IMR-90 (cell line): ENCODE measurements at regions not wholly inside any gene's neighbourhood (a gene's known extent, or its start where the extent isn't known, plus 50 kb on each side); places are given as distances from the start of the nearest gene placed in this dataset.

Experiments used
- ATAC-seq: fragments of 200-7000 bp; cut with Tn5 transposase; 2 replicates; pipeline ENCODE4 v1.9.1; 2020; ENCODE audit warnings: low read depth, mild to moderate bottlenecking, moderate library complexity
- BruUV-seq: library from RNA; stranded (reverse); fragments of 400-500 nt; replicated peaks from 2 replicates; lab custom pipeline; 2021; lab: Mats Ljungman, UMichigan
- CTCF ChIA-PET: fragments of 300-600 bp; formaldehyde crosslinking; extraction: SDS; loops from one replicate; lab custom pipeline; 2021; ENCODE audit warnings: antibody characterized with exemption; lab: Yijun Ruan, JAX
- POLR2A ChIA-PET: fragments of 300-600 bp; sonication (Branson Sonifier 250); formaldehyde crosslinking; loops from one replicate; lab custom pipeline; 2022; ENCODE audit warnings: antibody characterized with exemption; ENCODE audit not compliant: unreplicated experiment; lab: Charles Lee
- DNase-seq: peaks from one replicate; pipeline ENCODE4 v3.0.0; 2013
- H2AFZ ChIP-seq: replicated peaks from 2 replicates; pipeline ENCODE3; 2013; ENCODE audit warnings: low read length, mild to moderate bottlenecking; ENCODE audit not compliant: poor library complexity
- H2AK5ac ChIP-seq: 2 replicates; pipeline ENCODE4 v1.6.1; 2013; ENCODE audit warnings: low read depth, low read length, inconsistent platforms
- H2AK9ac ChIP-seq: replicated peaks from 2 replicates; pipeline ENCODE3; 2013; ENCODE audit warnings: mild to moderate bottlenecking, low read depth, low read length, moderate library complexity; ENCODE audit not compliant: poor library complexity
- H2BK120ac ChIP-seq: 2 replicates; pipeline ENCODE4 v1.6.1; 2013; ENCODE audit warnings: low read depth, low read length, inconsistent platforms
- H2BK15ac ChIP-seq: 3 replicates; pipeline ENCODE4 v1.6.1; 2013; ENCODE audit warnings: low read depth, low read length, inconsistent platforms
- H2BK20ac ChIP-seq: 2 replicates; pipeline ENCODE4 v1.6.1; 2013; ENCODE audit warnings: low read depth, mild to moderate bottlenecking, inconsistent platforms, low read length, moderate library complexity
- H2BK5ac ChIP-seq: 2 replicates; pipeline ENCODE4 v1.6.1; 2013; ENCODE audit warnings: mild to moderate bottlenecking, low read depth, low read length, inconsistent platforms; ENCODE audit not compliant: poor library complexity, severe bottlenecking
- H3K14ac ChIP-seq: replicated peaks from 2 replicates; pipeline ENCODE4 v1.6.1; 2013; ENCODE audit warnings: low read depth, low read length, inconsistent platforms
- H3K18ac ChIP-seq: 2 replicates; pipeline ENCODE4 v1.6.1; 2013; ENCODE audit warnings: low read depth, low read length, control low read depth
- H3K23ac ChIP-seq: 2 replicates; pipeline ENCODE4 v1.6.1; 2013; ENCODE audit warnings: low read depth, low read length, inconsistent platforms
- H3K27ac ChIP-seq: 2 replicates; pipeline ENCODE4 v1.5.1; 2013; ENCODE audit warnings: mild to moderate bottlenecking, control low read depth, low read length; ENCODE audit not compliant: insufficient read depth
- H3K27me3 ChIP-seq: 2 replicates; pipeline ENCODE4 v1.6.1; 2013; ENCODE audit warnings: low read length; ENCODE audit not compliant: control insufficient read depth, insufficient read depth
- H3K36me3 ChIP-seq: 2 replicates; pipeline ENCODE4 v1.6.1; 2013; ENCODE audit warnings: low read length, mixed read lengths; ENCODE audit not compliant: control insufficient read depth, insufficient read depth
- H3K4ac ChIP-seq: 2 replicates; pipeline ENCODE4 v1.6.1; 2013; ENCODE audit warnings: low read depth, low read length, inconsistent platforms
- H3K4me1 ChIP-seq: 2 replicates; pipeline ENCODE4 v1.6.1; 2013; ENCODE audit warnings: low read length, mixed read lengths; ENCODE audit not compliant: control insufficient read depth, insufficient read depth
- H3K4me2 ChIP-seq: 2 replicates; pipeline ENCODE4 v1.6.1; 2013; ENCODE audit warnings: low read depth, mild to moderate bottlenecking, control low read depth, low read length, moderate library complexity
- H3K4me3 ChIP-seq: 2 replicates; pipeline ENCODE4 v1.5.1; 2013; ENCODE audit warnings: low read depth, mild to moderate bottlenecking, control low read depth, low read length, moderate library complexity; ENCODE audit not compliant: insufficient read depth
- H3K56ac ChIP-seq: 2 replicates; pipeline ENCODE4 v1.6.1; 2013; ENCODE audit warnings: low read length, inconsistent platforms; ENCODE audit not compliant: insufficient read depth; ENCODE audit errors: extremely low read depth
- H3K79me1 ChIP-seq, 2 experiments: 2 replicates each; pipeline ENCODE4 v1.6.1; 2013; ENCODE audit warnings: low read length in 2 of 2, inconsistent platforms in 1 of 2, low read depth in 1 of 2
- H3K9ac ChIP-seq: 2 replicates; pipeline ENCODE4 v1.6.1; 2013; ENCODE audit warnings: low read depth, low read length, control low read depth
- H3K9me1 ChIP-seq: 2 replicates; pipeline ENCODE4 v1.6.1; 2013; ENCODE audit warnings: low read length, inconsistent platforms; ENCODE audit not compliant: insufficient read depth
- H3K9me3 ChIP-seq: 2 replicates; pipeline ENCODE4 v1.6.1; 2013; ENCODE audit warnings: low read length; ENCODE audit not compliant: control insufficient read depth, insufficient read depth
- H4K20me1 ChIP-seq: 2 replicates; pipeline ENCODE4 v1.6.1; 2013; ENCODE audit warnings: low read length, inconsistent platforms; ENCODE audit not compliant: insufficient read depth
- H4K5ac ChIP-seq: 2 replicates; pipeline ENCODE4 v1.6.1; 2013; ENCODE audit warnings: mild to moderate bottlenecking, low read depth, low read length, control low read depth
- H4K8ac ChIP-seq, 2 experiments: 2 replicates each; pipeline ENCODE4 v1.6.1; 2013; ENCODE audit warnings: low read depth in 2 of 2, low read length in 2 of 2, control low read depth in 1 of 2, inconsistent platforms in 1 of 2
- H4K91ac ChIP-seq: 2 replicates; pipeline ENCODE4 v1.6.1; 2013; ENCODE audit warnings: low read depth, low read length, inconsistent platforms; ENCODE audit not compliant: insufficient read depth
- BHLHE40 ChIP-seq: fragments of 150-350 bp; IDR thresholded peaks from 2 replicates; pipeline ENCODE4 v1.6.1; 2016; ENCODE audit warnings: mild to moderate bottlenecking, low read depth, low read length
- CEBPB ChIP-seq: IDR thresholded peaks from 2 replicates; pipeline ENCODE4 v1.6.1; 2012; ENCODE audit warnings: low read depth, low read length, improper control_type of control experiment
- CHD1 ChIP-seq: IDR thresholded peaks from 2 replicates; pipeline ENCODE4 v1.6.1; 2012; ENCODE audit warnings: low read depth, low read length, improper control_type of control experiment
- CTCF ChIP-seq: conservative IDR thresholded peaks from 2 replicates; pipeline ENCODE4 v1.5.1; 2012; ENCODE audit warnings: mild to moderate bottlenecking, low read depth, low read length, improper control_type of control experiment
- ELK1 ChIP-seq: fragments of 150-350 bp; IDR thresholded peaks from 2 replicates; pipeline ENCODE4 v1.6.1; 2016; ENCODE audit warnings: low read depth, mild to moderate bottlenecking, low read length, moderate library complexity, borderline replicate concordance
- FOS ChIP-seq: fragments of 150-350 bp; IDR thresholded peaks from 2 replicates; pipeline ENCODE4 v1.6.1; 2016; ENCODE audit warnings: low read depth, low read length
- MAFK ChIP-seq: IDR thresholded peaks from 2 replicates; pipeline ENCODE4 v1.6.1; 2012; ENCODE audit warnings: low read depth, low read length, improper control_type of control experiment
- MAZ ChIP-seq: IDR thresholded peaks from 2 replicates; pipeline ENCODE4 v1.6.1; 2012; ENCODE audit warnings: low read depth, mild to moderate bottlenecking, low read length, improper control_type of control experiment, moderate library complexity, borderline replicate concordance
- MXI1 ChIP-seq: IDR thresholded peaks from 2 replicates; pipeline ENCODE4 v1.6.1; 2012; ENCODE audit warnings: low read depth, mild to moderate bottlenecking, low read length, moderate library complexity, borderline replicate concordance
- NFE2L2 ChIP-seq: fragments of 150-350 bp; IDR thresholded peaks from 2 replicates; pipeline ENCODE4 v1.6.1; 2016; ENCODE audit warnings: low read depth, mild to moderate bottlenecking, low read length
- POLR2A ChIP-seq: IDR thresholded peaks from 2 replicates; pipeline ENCODE4 v1.6.1; 2012; ENCODE audit warnings: mild to moderate bottlenecking, low read depth, low read length
- RAD21 ChIP-seq: IDR thresholded peaks from 2 replicates; pipeline ENCODE4 v1.6.1; 2012; ENCODE audit warnings: low read length, improper control_type of control experiment
- RCOR1 ChIP-seq: IDR thresholded peaks from 2 replicates; pipeline ENCODE4 v1.6.1; 2012; ENCODE audit warnings: mild to moderate bottlenecking, low read length, improper control_type of control experiment; ENCODE audit not compliant: insufficient replicate concordance
- RFX5 ChIP-seq: IDR thresholded peaks from 2 replicates; pipeline ENCODE4 v1.8.0; 2012; ENCODE audit warnings: low read depth, mild to moderate bottlenecking, low read length, moderate library complexity
- SMC3 ChIP-seq: fragments of 150-350 bp; IDR thresholded peaks from 2 replicates; pipeline ENCODE4 v1.6.1; 2016; ENCODE audit warnings: low read depth, mild to moderate bottlenecking, antibody characterized with exemption, low read length, moderate library complexity
- USF2 ChIP-seq: fragments of 150-350 bp; IDR thresholded peaks from 2 replicates; pipeline ENCODE4 v1.6.1; 2017; ENCODE audit warnings: mild to moderate bottlenecking, antibody characterized with exemption, low read length, low read depth
- WGBS, 2 experiments: methylation state at CpG; one replicate each; pipeline versions ENCODE4 v1.1.5 to v1.1.7; 2013; ENCODE audit warnings: missing lambda C conversion rate in 2 of 2; ENCODE audit not compliant: insufficient read length in 1 of 2; ENCODE audit errors: extremely low coverage in 2 of 2; 5-methylcytosine and 5-hydroxymethylcytosine counted together
- dilution Hi-C: fragments of 300-500 bp; cut with HindIII; formaldehyde crosslinking; loops from one replicate; pipeline ENCODE4 v1.14.3; 2018; ENCODE audit warnings: low sequenced_read_pairs; ENCODE audit not compliant: unreplicated experiment
- in situ Hi-C: fragments of 300-500 bp; cut with MboI; formaldehyde crosslinking; loops from 3 replicates; pipeline ENCODE4 v1.14.3; 2019; ENCODE audit warnings: low sequenced_read_pairs, inconsistent platforms, mixed read lengths
- intact Hi-C: fragments of 100-400 bp; cut with micrococcal nuclease; formaldehyde crosslinking; loops from 2 replicates; pipeline ENCODE4 v1.10.0; 2022

- ATAC-seq, result no peak
- Histone ChIP-seq H3K4ac (no peak overlapping the region), H4K8ac (no peak overlapping the region), H3K4me2 (no peak overlapping the region), H3K23ac (no peak overlapping the region), H2BK15ac (no peak overlapping the region), H3K36me3 (no peaks in the 10 kb centered on the region), H3K79me1 (no peaks in the 10 kb centered on the region), H2BK5ac (no peak overlapping the region), H2BK20ac (no peak overlapping the region), H3K9me1 (no peaks in the 10 kb centered on the region), H3K4me1 (no peaks in the 10 kb centered on the region), H3K27me3 (no peaks in the 10 kb centered on the region), H2AFZ (no peak overlapping the region), H2BK120ac (no peak overlapping the region), H4K5ac (no peak overlapping the region), H2AK9ac (no peak overlapping the region), H4K91ac (no peak overlapping the region), H3K9ac (no peak overlapping the region), H2AK5ac (no peak overlapping the region), H4K20me1 (no peaks in the 10 kb centered on the region), H3K27ac (no peak overlapping the region), H3K14ac (no peak overlapping the region), H3K56ac (no peak overlapping the region), H3K18ac (no peak overlapping the region), H3K4me3 (no peak overlapping the region), H3K9me3 (no peaks in the 10 kb centered on the region; the same call in 1 of the 2 replicates)
- intact Hi-C loops (no loop called here), in situ Hi-C loops (no loop called here), dilution Hi-C loops (no loop called here)
- BruUV-seq, result no TSS peak
- ChIA-PET POLR2A (no interaction called here), CTCF (no interaction called here)
- TF ChIP-seq SMC3, result no peak
- no peak for TF ChIP-seq NFE2L2
- TF ChIP-seq ELK1, result no peak
- TF ChIP-seq BHLHE40, result no peak
- TF ChIP-seq MXI1, result no peak
- TF ChIP-seq RCOR1, result no peak
- no peak for TF ChIP-seq FOS
- TF ChIP-seq CEBPB, result no peak
- TF ChIP-seq RAD21, result no peak
- no peak for TF ChIP-seq MAFK
- TF ChIP-seq USF2, result no peak
- no peak for TF ChIP-seq MAZ
- no peak for TF ChIP-seq CTCF
- TF ChIP-seq CHD1, result no peak
- TF ChIP-seq POLR2A, result no peak
- TF ChIP-seq RFX5, result no peak
- WGBS, 2 experiments, result no CpG with 5 or more reads among the region's 3 CpGs
- DNase-seq, result no peak
Measured at GRCh38 chr1:208521534-208521933, 277.4 kb upstream of the PLXNA2 start.
